DMS53 (cell line): ENCODE measurements at regions not wholly inside any gene's neighbourhood (a gene's known extent, or its start where the extent isn't known, plus 50 kb on each side); places are given as distances from the start of the nearest gene placed in this dataset.

ENCODE experiments used
- DNase-seq: peaks from one replicate; lab custom pipeline; 2025; lab: John Stamatoyannopoulos, UW

GRCh38 chrX:80098038-80098437 is 83.5 kb downstream of the TBX22 start:
- DNase-seq, result no peak

- DNase-seq, result no peak
Measured at GRCh38 chrX:80120335-80120734, 105.8 kb downstream of the TBX22 start.

- DNase-seq, result no peak
Measured at GRCh38 chrX:80138938-80139337, 124.4 kb downstream of the TBX22 start.

GRCh38 chrX:80139564-80139963 is 125.0 kb downstream of the TBX22 start:
- DNase-seq, result no peak

- DNase-seq, result no peak
Measured at GRCh38 chrX:80170581-80170980, 156.0 kb downstream of the TBX22 start.

- DNase-seq, result no peak
Measured at GRCh38 chrX:80173261-80173660, 158.7 kb downstream of the TBX22 start.

- no peak for DNase-seq
Measured at GRCh38 chrX:80174925-80175574, 160.5 kb downstream of the TBX22 start.

- DNase-seq, result peak; percentile 44
Measured at GRCh38 chrX:80181079-80181478, 166.5 kb downstream of the TBX22 start.

GRCh38 chrX:80184854-80185253 is 170.3 kb downstream of the TBX22 start:
- peak; percentile 7 for DNase-seq

GRCh38 chrX:80206647-80207046 is 192.1 kb downstream of the TBX22 start:
- DNase-seq, result peak; percentile 6

GRCh38 chrX:80207327-80207726 is 192.8 kb downstream of the TBX22 start:
- DNase-seq, result no peak

- peak; percentile 48 for DNase-seq
Measured at GRCh38 chrX:80216086-80216485, 201.5 kb downstream of the TBX22 start.

GRCh38 chrX:80223982-80224579 is 196.2 kb upstream of the TENT5D start:
- DNase-seq, result peak; percentile 40

- DNase-seq, result no peak
Measured at GRCh38 chrX:80229626-80230025, 190.6 kb upstream of the TENT5D start.

- DNase-seq, result peak; percentile 18
Measured at GRCh38 chrX:80237072-80237471, 183.2 kb upstream of the TENT5D start.

GRCh38 chrX:80246271-80246670 is 174.0 kb upstream of the TENT5D start:
- DNase-seq, result peak; percentile 17

GRCh38 chrX:80266287-80266686 is 154.0 kb upstream of the TENT5D start:
- no peak for DNase-seq

- no peak for DNase-seq
Measured at GRCh38 chrX:80266979-80267378, 153.3 kb upstream of the TENT5D start.

GRCh38 chrX:80267790-80268189 is 152.5 kb upstream of the TENT5D start:
- no peak for DNase-seq

GRCh38 chrX:80282535-80282934 is 137.7 kb upstream of the TENT5D start:
- peak; percentile 7 for DNase-seq

GRCh38 chrX:80285131-80285773 is 135.0 kb upstream of the TENT5D start:
- peak; percentile 71 for DNase-seq

GRCh38 chrX:80290834-80291233 is 129.4 kb upstream of the TENT5D start:
- DNase-seq, result peak; percentile 28

- no peak for DNase-seq
Measured at GRCh38 chrX:80293354-80293753, 126.9 kb upstream of the TENT5D start.
